Sigmoid colon (tissue), 6 donors: ENCODE measurements at regions not wholly inside any gene's neighbourhood (a gene's known extent, or its start where the extent isn't known, plus 50 kb on each side); places are given as distances from the start of the nearest gene placed in this dataset.
A peak's percentile ranks its signal among the peaks of the same experiment; 100 is the strongest.

Experiments used
- DNase-seq: peaks from one replicate; pipeline ENCODE4 v3.0.0-alpha.2; 2019
- H3K27ac ChIP-seq, 4 donors: fragments of 200-600 bp; sonication (generic); one replicate each; pipeline ENCODE4 v1.5.1; 2016 to 2019; ENCODE audit warnings: mild to moderate bottlenecking in 1 of 4
- H3K27me3 ChIP-seq, 3 donors: fragments of 200-600 bp; sonication (generic); one replicate each; pipeline ENCODE4 v1.5.1; 2019; ENCODE audit warnings: mild to moderate bottlenecking in 1 of 3
- H3K36me3 ChIP-seq, 4 donors: fragments of 200-600 bp; sonication (generic); one replicate each; pipeline ENCODE4 v1.5.1; 2016 to 2019
- H3K4me1 ChIP-seq, 4 donors: fragments of 200-600 bp; sonication (generic); one replicate each; pipeline ENCODE4 v1.5.1; 2017 to 2019
- H3K4me3 ChIP-seq, 4 donors: fragments of 200-600 bp; sonication (generic); one replicate each; pipeline ENCODE4 v1.5.1; 2017 to 2019; ENCODE audit warnings: mild to moderate bottlenecking in 2 of 4, moderate library complexity in 1 of 4
- H3K9me3 ChIP-seq, 4 donors: fragments of 200-600 bp in 3 of 4; sonication (generic) in 3 of 4; one replicate each; pipeline versions ENCODE4 v1.5.1 to v1.6.1; 2013 to 2019
- CTCF ChIP-seq, 4 experiments: fragments of 450-650 bp in 3 of 4; fragments of 200-600 bp in 1 of 4; IDR thresholded peaks; one replicate each; pipeline ENCODE4 v1.5.1; 2016 to 2019; ENCODE audit warnings: antibody characterized with exemption in 4 of 4, mild to moderate bottlenecking in 3 of 4, moderate library complexity in 2 of 4
- EP300 ChIP-seq, 4 donors: sonication (generic); formaldehyde crosslinking; IDR thresholded peaks; one replicate each; pipeline ENCODE4 v1.6.1; 2017; ENCODE audit warnings: antibody characterized with exemption in 4 of 4
- POLR2A ChIP-seq, 2 donors: fragments of 450-650 bp; IDR thresholded peaks; one replicate each; pipeline ENCODE4 v1.6.1; 2016; ENCODE audit warnings: antibody characterized with exemption in 2 of 2, mild to moderate bottlenecking in 2 of 2, moderate library complexity in 2 of 2
- POLR2AphosphoS5 ChIP-seq, 4 donors: sonication (generic); formaldehyde crosslinking; IDR thresholded peaks; one replicate each; pipeline ENCODE4 v1.6.1; 2017; ENCODE audit warnings: antibody characterized with exemption in 4 of 4
- WGBS, 2 donors: extraction: QIAGEN DNeasy Blood & Tissue Kit; methylation state at CpG; one replicate each; pipeline ENCODE4 v1.1.7; 2013; 5-methylcytosine and 5-hydroxymethylcytosine counted together
- intact Hi-C: fragments of 100-400 bp; cut with DNase I; formaldehyde crosslinking; loops from one replicate; pipeline ENCODE4 v1.15.1; 2023
- donor health status: healthy with polysubstance abuse.
- donor health status: healthy.

GRCh38 chr13:34026308-34026707 is 208.4 kb downstream of the RFC3 start:
- TF ChIP-seq CTCF (IDR thresholded peaks at IDR 0.05) (no peak), POLR2AphosphoS5 (IDR thresholded peaks at IDR 0.05) (no peak), EP300 (IDR thresholded peaks at IDR 0.05) (no peak)
- Histone ChIP-seq H3K36me3 (no peaks in the 10 kb centered on the region), H3K9me3 (peaks cover 0 to 6% (median 4%) of the 10 kb centered on the region in 4 donors), H3K4me3 (no peak overlapping the region), H3K27me3 (no peaks in the 10 kb centered on the region), H3K27ac (no peak overlapping the region), H3K4me1 (no peaks in the 10 kb centered on the region)
- no peak for DNase-seq
- intact Hi-C loops, result no loop called here

DNA sequence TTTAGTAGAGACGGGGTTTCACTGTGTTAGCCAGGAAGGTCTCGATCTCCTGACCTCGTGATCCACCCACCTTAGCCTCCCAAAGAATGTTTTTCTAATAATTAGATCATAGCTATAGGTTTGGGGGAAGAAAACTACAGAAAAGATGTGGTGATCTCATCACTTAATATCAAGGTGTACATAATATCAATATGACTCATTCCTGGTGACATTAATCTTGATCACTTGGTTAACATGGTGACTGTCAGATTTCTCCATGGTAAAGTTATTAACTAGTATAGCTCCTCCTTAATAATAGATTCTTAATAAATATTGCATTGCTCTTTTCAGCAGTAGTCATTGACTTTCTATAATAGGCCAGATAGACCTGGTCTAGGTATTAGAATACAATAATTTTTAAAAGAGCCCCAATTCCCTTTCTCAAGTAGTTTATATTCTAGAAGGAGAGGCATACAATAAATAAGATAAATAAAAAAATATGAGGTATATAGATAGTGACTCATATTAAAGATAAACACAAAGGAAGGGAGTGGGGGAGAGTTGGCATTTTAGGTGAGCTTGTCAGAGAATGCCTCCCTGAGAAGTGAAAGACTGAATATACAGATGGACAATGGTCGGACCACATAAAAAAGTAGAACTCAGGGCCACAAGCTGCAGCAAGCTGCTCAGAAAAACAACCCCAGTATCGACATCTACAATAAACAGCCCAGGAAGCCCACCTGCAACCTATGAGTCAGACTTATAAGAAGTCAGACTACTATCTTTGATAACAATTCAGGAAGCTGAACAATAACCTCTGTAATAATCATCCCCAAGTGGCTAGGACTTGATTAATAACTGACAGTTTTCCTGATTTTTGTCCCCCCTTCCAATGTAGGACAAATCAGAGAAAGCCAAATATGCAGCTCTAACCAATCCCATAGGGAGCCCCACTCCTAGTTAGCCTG is 210.8 kb downstream of the RFC3 start:
- H3K4me3 ChIP-seq, result no peak overlapping the region
- 91 to 93% methylated on average over 5 of the region's 5 CpGs for WGBS, 2 donors
- no peak overlapping the region for H3K27ac ChIP-seq
- no peaks in the 10 kb centered on the region for H3K36me3 ChIP-seq
- no peaks in the 10 kb centered on the region for H3K9me3 ChIP-seq
- no peaks in the 10 kb centered on the region for H3K4me1 ChIP-seq
- intact Hi-C loops, result no loop called here
- no peak for DNase-seq
- TF ChIP-seq POLR2AphosphoS5 (IDR thresholded peaks at IDR 0.05), result no peak
- no peak for TF ChIP-seq POLR2A (IDR thresholded peaks at IDR 0.05)
- TF ChIP-seq CTCF (IDR thresholded peaks at IDR 0.05), result no peak
- no peak for TF ChIP-seq EP300 (IDR thresholded peaks at IDR 0.05)
- H3K27me3 ChIP-seq, result no peaks in the 10 kb centered on the region

DNA sequence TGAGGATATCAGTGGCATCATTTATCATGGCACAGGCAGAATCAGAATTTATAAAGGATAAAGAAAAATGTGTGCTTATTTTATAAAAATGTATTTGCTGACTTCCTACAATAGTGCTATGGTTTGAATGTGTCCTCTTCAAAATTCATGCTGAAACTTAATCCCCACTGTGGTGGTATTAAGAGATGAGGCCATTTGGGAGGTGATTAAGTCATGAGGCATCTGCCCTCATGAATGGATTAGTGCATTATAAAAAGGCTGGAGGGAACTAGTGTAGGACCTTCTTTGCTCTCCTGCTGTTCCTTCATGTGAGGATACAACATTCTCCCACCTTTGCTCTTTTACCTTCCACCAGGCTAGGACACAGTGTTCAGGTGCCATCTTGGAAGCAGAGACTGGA is 212.8 kb downstream of the RFC3 start:
- no peak overlapping the region for H3K4me3 ChIP-seq
- H3K9me3 ChIP-seq, result peaks cover 0 to 3% (median 0%) of the 10 kb centered on the region in 4 donors
- no peaks in the 10 kb centered on the region for H3K4me1 ChIP-seq
- no peak for TF ChIP-seq POLR2AphosphoS5 (IDR thresholded peaks at IDR 0.05)
- TF ChIP-seq CTCF (IDR thresholded peaks at IDR 0.05), result no peak
- no peak for TF ChIP-seq POLR2A (IDR thresholded peaks at IDR 0.05)
- no peak for TF ChIP-seq EP300 (IDR thresholded peaks at IDR 0.05)
- H3K36me3 ChIP-seq, result no peaks in the 10 kb centered on the region
- no peak for DNase-seq
- intact Hi-C loops, result no loop called here
- no peak overlapping the region for H3K27ac ChIP-seq
- H3K27me3 ChIP-seq, result no peaks in the 10 kb centered on the region

GRCh38 chr13:34031610-34032009 is 213.7 kb downstream of the RFC3 start:
- no peaks in the 10 kb centered on the region for H3K4me1 ChIP-seq
- H3K36me3 ChIP-seq, result no peaks in the 10 kb centered on the region
- no peak for DNase-seq
- intact Hi-C loops, result no loop called here
- no peak for TF ChIP-seq EP300 (IDR thresholded peaks at IDR 0.05)
- peak in 1 of 4 donors; percentile 13 for TF ChIP-seq POLR2AphosphoS5 (IDR thresholded peaks at IDR 0.05)
- H3K4me3 ChIP-seq, result no peak overlapping the region
- WGBS, 2 donors, result 30 to 57% methylated on average over 4 of the region's 4 CpGs
- no peak overlapping the region for H3K27ac ChIP-seq
- H3K9me3 ChIP-seq, result peaks cover 0 to 3% (median 0%) of the 10 kb centered on the region in 4 donors
- no peaks in the 10 kb centered on the region for H3K27me3 ChIP-seq

- H3K27me3 ChIP-seq, result no peaks in the 10 kb centered on the region
- no peaks in the 10 kb centered on the region for H3K36me3 ChIP-seq
- H3K4me1 ChIP-seq, result no peaks in the 10 kb centered on the region
- intact Hi-C loops, result no loop called here
- TF ChIP-seq CTCF (IDR thresholded peaks at IDR 0.05) (no peak), EP300 (IDR thresholded peaks at IDR 0.05) (no peak), POLR2A (IDR thresholded peaks at IDR 0.05) (no peak), POLR2AphosphoS5 (IDR thresholded peaks at IDR 0.05) (no peak)
- peaks cover 0 to 3% (median 0%) of the 10 kb centered on the region in 4 donors for H3K9me3 ChIP-seq
- no peak for DNase-seq
- no peak overlapping the region for H3K4me3 ChIP-seq
- WGBS, 2 donors, result 83 to 91% methylated on average over 5 of the region's 5 CpGs
- H3K27ac ChIP-seq, result no peak overlapping the region
These were observed 216.5 kb downstream of the RFC3 start for GRCh38 chr13:34034411-34034810.
